ENCODE measurements at regions not wholly inside any gene's neighbourhood (a gene's known extent, or its start where the extent isn't known, plus 50 kb on each side); places are given as distances from the start of the nearest gene placed in this dataset.

DNA sequence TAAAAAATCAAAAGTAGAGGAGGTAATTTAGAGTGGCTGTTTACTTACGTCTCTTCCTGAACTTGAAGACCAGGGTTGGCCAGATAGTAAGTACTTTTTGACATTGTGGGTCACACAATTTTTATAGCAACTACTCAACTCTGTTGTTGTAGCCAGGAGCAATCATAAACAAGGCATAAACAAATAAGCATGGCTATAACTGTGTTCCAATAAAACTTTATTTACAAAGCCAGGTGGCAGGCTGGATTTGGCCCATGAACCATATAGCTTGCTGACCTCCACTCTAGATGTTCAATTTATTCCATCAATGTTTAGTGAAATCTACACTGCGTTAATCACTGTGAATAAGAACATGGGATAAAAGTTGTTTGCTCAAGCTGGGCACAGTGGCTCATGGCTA is 500.4 kb upstream of the ERCC4 start:
- ChIA-PET POLR2A (ENCODE audit: low non-redundant PET) (no interaction called here), CTCF (no interaction called here)
- TF ChIP-seq, protein P1, sequence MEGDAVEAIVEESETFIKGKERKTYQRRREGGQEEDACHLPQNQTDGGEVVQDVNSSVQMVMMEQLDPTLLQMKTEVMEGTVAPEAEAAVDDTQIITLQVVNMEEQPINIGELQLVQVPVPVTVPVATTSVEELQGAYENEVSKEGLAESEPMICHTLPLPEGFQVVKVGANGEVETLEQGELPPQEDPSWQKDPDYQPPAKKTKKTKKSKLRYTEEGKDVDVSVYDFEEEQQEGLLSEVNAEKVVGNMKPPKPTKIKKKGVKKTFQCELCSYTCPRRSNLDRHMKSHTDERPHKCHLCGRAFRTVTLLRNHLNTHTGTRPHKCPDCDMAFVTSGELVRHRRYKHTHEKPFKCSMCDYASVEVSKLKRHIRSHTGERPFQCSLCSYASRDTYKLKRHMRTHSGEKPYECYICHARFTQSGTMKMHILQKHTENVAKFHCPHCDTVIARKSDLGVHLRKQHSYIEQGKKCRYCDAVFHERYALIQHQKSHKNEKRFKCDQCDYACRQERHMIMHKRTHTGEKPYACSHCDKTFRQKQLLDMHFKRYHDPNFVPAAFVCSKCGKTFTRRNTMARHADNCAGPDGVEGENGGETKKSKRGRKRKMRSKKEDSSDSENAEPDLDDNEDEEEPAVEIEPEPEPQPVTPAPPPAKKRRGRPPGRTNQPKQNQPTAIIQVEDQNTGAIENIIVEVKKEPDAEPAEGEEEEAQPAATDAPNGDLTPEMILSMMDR (conservative IDR thresholded peaks at IDR 0.05; ENCODE audit: low read depth), result no peak
- DNase-seq (ENCODE audit: low spot score), result no peak
- H3K27ac ChIP-seq, result no peak overlapping the region

DNA sequence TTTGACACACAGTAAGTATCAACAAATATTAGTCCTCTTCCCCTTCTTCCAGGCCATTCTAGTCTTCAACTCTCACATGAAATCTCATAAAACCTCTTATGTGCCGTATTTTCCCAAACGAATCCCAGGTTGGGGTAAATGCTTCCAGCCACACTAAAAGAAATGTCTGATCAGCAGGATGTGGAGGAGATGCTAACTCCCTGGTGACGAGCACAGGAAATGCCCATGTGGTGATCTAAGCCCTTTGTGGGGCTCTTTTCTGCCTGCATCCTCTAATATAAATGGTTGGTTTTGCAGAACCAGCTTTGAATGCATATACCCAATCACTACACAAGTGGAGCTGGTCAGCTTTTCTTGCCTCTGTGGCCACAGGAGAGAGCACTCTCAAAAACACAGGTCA is 498.2 kb upstream of the ERCC4 start:
- H3K27ac ChIP-seq, result no peak overlapping the region
- CTCF ChIA-PET, result no interaction called here
- POLR2A ChIA-PET (ENCODE audit: low non-redundant PET), result no interaction called here
- TF ChIP-seq, protein P1 (conservative IDR thresholded peaks at IDR 0.05; ENCODE audit: low read depth), result no peak
- DNase-seq (ENCODE audit: low spot score), result no peak

DNA sequence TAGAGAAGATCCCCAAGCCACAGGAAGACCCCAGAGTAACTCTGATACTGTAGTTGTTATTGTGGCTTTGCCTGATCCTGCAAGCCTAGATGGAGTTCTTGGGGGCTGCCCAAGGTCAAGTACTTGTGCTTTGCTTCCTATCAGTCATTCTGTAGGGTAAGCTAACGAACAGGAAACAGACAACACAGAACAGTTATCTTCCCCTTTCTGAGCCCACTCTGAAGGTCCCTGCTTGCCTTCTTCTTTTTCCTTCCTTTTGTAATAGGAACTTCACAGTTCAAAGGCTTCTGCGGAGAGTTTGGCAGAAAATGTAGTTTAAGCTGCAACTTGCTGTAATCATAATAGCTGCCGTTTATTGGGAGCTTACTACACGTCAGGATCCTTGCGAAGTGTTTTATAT is 494.1 kb upstream of the ERCC4 start:
- H3K27ac ChIP-seq, result no peak overlapping the region
- TF ChIP-seq, protein P1 (conservative IDR thresholded peaks at IDR 0.05; ENCODE audit: low read depth), result no peak
- ChIA-PET POLR2A (ENCODE audit: low non-redundant PET) (no interaction called here), CTCF (no interaction called here)
- no peak for DNase-seq (ENCODE audit: low spot score)

DNA sequence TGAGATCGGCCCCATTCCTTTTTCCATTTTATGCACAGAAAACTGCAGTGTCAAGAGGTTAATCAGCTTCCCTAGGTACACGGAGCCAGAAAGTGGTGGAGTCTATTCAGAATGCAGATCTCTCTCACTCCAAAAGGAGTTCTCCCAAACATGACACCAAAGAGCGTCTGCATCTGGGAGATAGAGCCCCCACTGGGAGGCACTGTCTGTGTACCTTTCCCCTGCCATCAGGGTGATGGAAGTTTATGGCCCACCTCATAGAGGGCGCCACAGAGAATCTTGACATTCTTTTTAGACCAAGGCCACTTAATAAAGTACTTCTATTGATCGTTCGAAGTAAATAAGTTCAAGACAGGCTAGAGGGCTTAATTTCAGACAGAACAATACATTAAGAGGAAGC is 493.7 kb upstream of the ERCC4 start:
- DNase-seq (ENCODE audit: low spot score), result no peak
- CTCF ChIA-PET, result no interaction called here

DNA sequence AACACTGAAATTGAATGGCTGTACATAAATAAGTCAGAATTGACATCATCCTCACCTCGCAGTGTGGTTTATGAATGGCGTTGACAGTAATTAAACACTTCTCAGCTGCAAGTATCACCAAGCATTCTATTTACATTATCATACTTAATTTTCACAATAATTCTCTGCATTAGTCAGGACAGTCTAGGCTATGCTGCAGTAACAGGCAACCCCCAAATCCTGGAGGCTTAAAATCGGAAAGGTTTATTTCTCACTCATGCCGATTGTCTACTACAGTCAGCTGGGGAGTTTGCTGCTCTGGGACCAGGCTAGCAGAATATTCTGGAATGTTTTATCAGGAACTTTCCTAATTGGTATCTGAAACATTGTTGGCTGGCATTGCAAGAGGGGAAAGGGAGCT is 493.2 kb upstream of the ERCC4 start:
- ChIA-PET CTCF (interaction anchor here (0.7 kb wide), 1 partner anchor 88 kb away, joined by 3 read pairs; no protein-coding TSS in a partner anchor), POLR2A (ENCODE audit: low non-redundant PET) (no interaction called here)
- TF ChIP-seq, protein P1 (conservative IDR thresholded peaks at IDR 0.05; ENCODE audit: low read depth), result no peak
- no peak overlapping the region for H3K27ac ChIP-seq
- no peak for DNase-seq (ENCODE audit: low spot score)

More for the DNA sequence above, 493.7 kb upstream of the ERCC4 start:
- TF ChIP-seq, protein P1 (conservative IDR thresholded peaks at IDR 0.05; ENCODE audit: low read depth), result no peak
- H3K27ac ChIP-seq, result no peak overlapping the region
- POLR2A ChIA-PET (ENCODE audit: low non-redundant PET), result no interaction called here

DNA sequence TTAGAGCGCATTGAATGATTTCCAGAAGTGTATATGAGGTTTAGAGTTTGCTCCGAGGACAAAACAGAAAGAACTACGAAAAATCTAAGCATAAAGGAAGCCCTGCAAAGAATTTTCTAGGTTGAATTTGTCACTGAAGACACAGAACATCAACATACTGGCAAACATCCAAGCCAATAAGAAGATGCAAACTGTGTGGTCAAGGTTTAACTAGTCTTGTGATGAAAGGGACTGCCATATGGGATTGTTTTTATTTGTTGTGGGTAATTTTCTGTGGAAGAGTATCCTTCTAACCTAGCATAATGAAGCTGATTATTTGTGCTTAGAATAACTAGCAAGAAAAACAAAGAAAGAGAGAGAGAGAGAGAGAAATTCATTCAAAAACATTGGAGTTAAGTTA is 492.0 kb upstream of the ERCC4 start:
- TF ChIP-seq, protein P1 (conservative IDR thresholded peaks at IDR 0.05; ENCODE audit: low read depth), result no peak
- ChIA-PET CTCF (no interaction called here), POLR2A (ENCODE audit: low non-redundant PET) (no interaction called here)
- H3K27ac ChIP-seq, result no peak overlapping the region
- no peak for DNase-seq (ENCODE audit: low spot score)

DNA sequence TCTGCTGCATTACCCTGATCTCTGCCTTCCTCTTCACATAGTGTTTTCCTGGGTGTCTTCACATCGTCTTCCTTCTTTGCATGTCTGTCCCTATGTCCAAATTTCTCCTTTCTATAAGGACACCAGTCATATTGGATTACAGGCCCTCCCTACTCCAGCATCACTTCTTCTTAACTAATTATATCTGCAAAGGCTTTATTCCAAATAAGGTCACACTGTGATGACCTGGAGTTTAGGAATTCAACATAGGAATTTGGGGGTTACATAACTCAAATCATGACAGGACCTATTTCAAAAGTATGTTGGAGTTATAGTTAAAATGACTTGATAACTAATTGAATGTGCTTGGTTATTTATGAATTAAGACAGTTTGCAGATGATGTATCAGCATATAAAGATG is 490.5 kb upstream of the ERCC4 start:
- CTCF ChIA-PET, result interaction anchor here (0.7 kb wide), 1 partner anchor 210 kb away, joined by 3 read pairs; no protein-coding TSS in a partner anchor
- no peak for DNase-seq (ENCODE audit: low spot score)
- H3K27ac ChIP-seq, result no peak overlapping the region
- POLR2A ChIA-PET (ENCODE audit: low non-redundant PET), result no interaction called here
- TF ChIP-seq, protein P1 (conservative IDR thresholded peaks at IDR 0.05; ENCODE audit: low read depth), result no peak
